HG03442 (cell line): ENCODE measurements at regions not wholly inside any gene's neighbourhood (a gene's known extent, or its start where the extent isn't known, plus 50 kb on each side); places are given as distances from the start of the nearest gene placed in this dataset.
"Not testable (repeated sequence)": the region's sequence is repeated elsewhere in the genome, so short reads cannot be mapped to it uniquely, and the experiment has no call there.

Experiments
- ATAC-seq: cut with Tn5 transposase; IDR thresholded peaks from one replicate; pipeline ENCODE4 v1.9.1; 2021; ENCODE audit warnings: mild to moderate bottlenecking, moderate library complexity; ENCODE audit not compliant: unreplicated experiment

GRCh38 chr17:30689266-30690000, 135.1 kb downstream of the CRLF3 start:
- not testable (repeated sequence) for ATAC-seq

- ATAC-seq = not testable (repeated sequence)
Observed at GRCh38 chr17:30686538-30687479, 137.7 kb downstream of the CRLF3 start.

GRCh38 chr17:30682280-30682679, 142.2 kb downstream of the CRLF3 start:
- not testable (repeated sequence) for ATAC-seq

- ATAC-seq = not testable (repeated sequence)
Observed at GRCh38 chr17:30680681-30681080, 143.8 kb downstream of the CRLF3 start.

GRCh38 chr17:30677550-30678249, 146.8 kb downstream of the CRLF3 start:
- ATAC-seq = no peak

GRCh38 chr17:30675777-30676492, 148.6 kb downstream of the CRLF3 start:
- not testable (repeated sequence) for ATAC-seq

GRCh38 chr17:30669217-30669649, 155.3 kb downstream of the CRLF3 start:
- not testable (repeated sequence) for ATAC-seq

- not testable (repeated sequence) for ATAC-seq
Observed at GRCh38 chr17:30668360-30669181, 155.9 kb downstream of the CRLF3 start.

GRCh38 chr17:30667657-30668359, 156.7 kb downstream of the CRLF3 start:
- not testable (repeated sequence) for ATAC-seq

- ATAC-seq = not testable (repeated sequence)
Observed at GRCh38 chr17:30666838-30667656, 157.4 kb downstream of the CRLF3 start.

- ATAC-seq = not testable (repeated sequence)
Observed at GRCh38 chr17:30663727-30664455, 160.6 kb downstream of the CRLF3 start.

GRCh38 chr17:30657148-30657547, 167.3 kb downstream of the CRLF3 start:
- not testable (repeated sequence) for ATAC-seq

- not testable (repeated sequence) for ATAC-seq
Observed at GRCh38 chr17:30653038-30653437, 171.5 kb downstream of the CRLF3 start.

- not testable (repeated sequence) for ATAC-seq
Observed at GRCh38 chr17:30650149-30650548, 172.9 kb downstream of the GOSR1 start.

- ATAC-seq = not testable (repeated sequence)
Observed at GRCh38 chr17:30648015-30648620, 170.9 kb downstream of the GOSR1 start.

GRCh38 chr17:30645875-30646274, 168.7 kb downstream of the GOSR1 start:
- ATAC-seq = not testable (repeated sequence)

GRCh38 chr17:30644713-30645112, 167.5 kb downstream of the GOSR1 start:
- not testable (repeated sequence) for ATAC-seq
